GM11168 (cell line): ENCODE measurements at regions not wholly inside any gene's neighbourhood (a gene's known extent, or its start where the extent isn't known, plus 50 kb on each side); places are given as distances from the start of the nearest gene placed in this dataset.
"Not testable (repeated sequence)": the region's sequence is repeated elsewhere in the genome, so short reads cannot be mapped to it uniquely, and the experiment has no call there.

Experiments
- in situ Hi-C: fragments of 300-500 bp; cut with MboI; formaldehyde crosslinking; loops from one replicate; pipeline ENCODE4 v1.12.0; 2022; ENCODE audit warnings: low sequenced_read_pairs; ENCODE audit not compliant: unreplicated experiment

DNA sequence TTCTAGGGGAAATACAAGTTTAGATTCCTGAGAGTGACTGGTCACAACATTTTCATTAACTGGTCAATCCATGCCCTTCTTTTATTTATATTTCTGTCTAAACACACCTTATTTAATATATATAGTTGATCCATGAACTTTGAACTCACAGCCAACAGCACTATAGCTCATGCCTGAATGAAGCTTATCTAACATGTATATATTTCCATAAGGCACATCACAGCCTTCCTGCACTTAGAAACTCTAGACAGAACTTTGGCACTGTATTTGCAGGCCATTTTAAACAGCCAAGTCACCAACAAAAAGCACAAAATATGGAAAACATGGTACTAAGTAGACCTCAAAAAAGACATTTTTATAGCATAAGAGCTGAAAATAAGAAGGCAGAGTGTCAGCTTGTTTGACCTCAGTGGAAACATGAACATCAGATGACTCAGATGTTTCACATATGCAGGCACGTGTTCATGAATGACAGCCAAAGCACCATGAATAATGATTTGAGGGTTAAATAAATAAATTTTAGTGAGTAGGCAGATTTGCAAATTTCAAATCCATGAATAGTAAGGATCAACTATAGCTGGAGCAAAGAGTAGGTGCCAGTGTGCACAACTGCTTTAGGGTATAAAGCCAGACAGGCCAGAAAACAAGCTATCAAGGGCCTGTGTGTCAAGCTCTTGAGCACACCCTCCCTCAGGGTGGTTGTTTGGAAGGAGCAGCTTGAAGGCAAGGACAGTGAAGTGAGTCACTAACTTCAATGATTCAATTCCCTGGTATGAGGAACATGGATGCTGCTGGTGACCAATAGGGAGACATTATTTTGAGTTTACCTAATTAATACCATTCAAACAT lies 88.9 kb upstream of the NT5E start:
- in situ Hi-C loops, result no loop called here

DNA sequence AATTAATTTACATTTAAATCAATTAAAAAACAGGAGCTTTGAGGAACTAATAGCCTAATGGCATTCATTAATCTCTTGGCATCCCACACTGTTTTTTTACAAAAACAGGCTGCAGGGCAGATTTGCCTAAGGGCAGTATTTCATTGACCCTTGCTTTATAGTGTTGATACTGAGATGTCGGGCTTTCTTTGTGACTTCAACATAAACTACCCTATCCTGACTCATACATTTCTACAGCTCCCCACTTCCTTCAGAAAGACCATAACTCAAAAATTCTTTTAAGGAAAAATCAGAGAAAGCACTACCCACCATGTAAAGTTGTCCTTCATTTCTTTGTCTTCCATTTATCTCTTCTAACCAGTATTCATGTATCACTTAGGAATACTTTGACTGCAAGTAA lies 92.2 kb upstream of the NT5E start:
- in situ Hi-C loops, result no loop called here

DNA sequence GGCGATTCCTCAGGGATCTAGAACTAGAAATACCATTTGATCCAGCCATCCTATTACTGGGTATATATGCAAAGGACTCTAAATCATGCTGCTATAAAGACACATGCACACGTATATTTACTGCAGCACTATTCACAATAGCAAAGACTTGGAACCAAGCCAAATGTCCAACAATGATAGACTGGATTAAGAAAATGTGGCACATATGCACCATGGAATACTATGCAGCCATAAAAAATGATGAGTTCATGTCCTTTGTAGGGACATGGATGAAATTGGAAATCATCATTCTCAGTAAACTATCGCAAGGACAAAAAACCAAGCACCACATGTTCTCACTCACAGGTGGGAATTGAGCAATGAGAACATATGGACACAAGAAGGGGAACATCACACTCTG lies 93.1 kb upstream of the NT5E start:
- in situ Hi-C loops, result not testable (repeated sequence)

DNA sequence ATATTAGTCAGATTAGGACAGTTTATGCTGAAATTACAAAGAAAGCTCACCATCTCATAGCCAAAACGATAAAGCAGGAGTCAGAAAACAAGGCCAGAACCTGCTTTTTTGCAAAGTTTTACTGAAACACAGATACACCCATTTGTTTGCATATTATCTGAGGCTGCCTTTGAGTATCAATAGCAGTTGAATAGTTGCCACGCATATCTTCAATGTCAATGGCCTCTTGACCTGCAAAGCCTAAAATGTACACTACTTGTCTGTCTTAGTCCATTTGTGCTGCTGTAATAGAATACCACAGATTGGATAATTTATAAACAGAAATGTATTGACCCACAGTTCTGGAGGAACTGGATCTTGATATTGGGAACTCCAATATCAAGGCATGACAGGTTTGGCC lies 94.1 kb upstream of the NT5E start:
- in situ Hi-C loops, result no loop called here

DNA sequence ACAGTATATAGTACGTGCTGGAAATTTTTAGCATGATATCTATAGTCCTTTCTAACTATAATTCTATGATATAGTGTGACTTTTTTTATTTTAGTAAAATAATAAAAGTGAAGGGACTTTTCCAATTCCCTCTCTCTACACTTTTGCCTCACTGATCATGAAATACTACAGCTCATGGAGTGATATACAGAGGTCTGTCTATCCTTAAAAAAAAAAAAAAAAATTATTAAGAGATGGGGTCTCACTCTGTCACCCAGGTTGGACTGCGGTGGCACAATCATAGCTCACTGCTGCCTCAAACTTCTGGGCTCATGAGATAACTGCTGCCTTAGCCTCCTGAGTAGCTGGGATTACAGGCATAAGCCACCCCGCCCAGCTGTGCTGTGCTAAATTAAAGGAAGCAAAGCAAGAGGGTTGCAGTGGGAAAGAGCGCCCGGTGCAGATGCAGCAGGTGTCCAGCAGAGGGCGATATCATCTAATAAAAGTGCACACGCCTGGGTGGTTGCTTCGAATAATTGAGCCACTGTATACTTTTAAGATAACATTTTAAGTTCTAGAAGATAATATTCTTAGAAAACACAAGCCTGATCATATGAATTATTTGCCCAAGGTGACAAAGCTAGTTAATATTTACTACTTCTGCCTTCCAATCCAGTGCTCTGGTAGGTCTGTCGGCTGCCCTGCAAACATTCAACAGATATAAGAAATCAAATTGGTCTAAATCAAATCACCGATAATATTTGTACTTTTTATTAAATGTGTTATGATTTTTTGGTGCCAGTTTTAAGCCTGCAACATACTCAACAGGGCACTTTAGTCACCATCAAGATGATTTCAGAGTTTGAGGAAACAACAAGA lies 94.9 kb upstream of the NT5E start:
- in situ Hi-C loops, result loop anchor here (5.0 kb wide), 1 partner anchor 137 kb away; no protein-coding TSS in a partner anchor

DNA sequence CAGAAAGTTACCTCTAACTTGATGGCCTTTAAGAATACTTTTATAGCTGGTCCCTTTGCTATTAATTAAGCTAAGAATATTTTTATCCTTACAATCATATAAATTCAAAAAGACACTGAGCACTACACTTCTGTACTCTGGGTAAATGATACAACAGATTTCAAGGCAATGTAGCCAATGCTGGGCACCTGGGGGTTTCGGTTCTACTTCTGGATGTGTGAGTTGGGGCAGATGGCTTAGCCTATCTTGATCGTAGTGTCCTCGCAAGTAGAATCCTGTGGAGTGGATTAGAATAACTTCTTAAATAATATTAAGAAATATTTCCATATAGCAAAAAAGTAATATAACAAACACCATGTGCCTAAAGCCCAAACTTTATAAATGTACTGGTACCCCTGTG lies 96.9 kb upstream of the NT5E start:
- in situ Hi-C loops, result loop anchor here (5.0 kb wide), 1 partner anchor 139 kb away; no protein-coding TSS in a partner anchor

DNA sequence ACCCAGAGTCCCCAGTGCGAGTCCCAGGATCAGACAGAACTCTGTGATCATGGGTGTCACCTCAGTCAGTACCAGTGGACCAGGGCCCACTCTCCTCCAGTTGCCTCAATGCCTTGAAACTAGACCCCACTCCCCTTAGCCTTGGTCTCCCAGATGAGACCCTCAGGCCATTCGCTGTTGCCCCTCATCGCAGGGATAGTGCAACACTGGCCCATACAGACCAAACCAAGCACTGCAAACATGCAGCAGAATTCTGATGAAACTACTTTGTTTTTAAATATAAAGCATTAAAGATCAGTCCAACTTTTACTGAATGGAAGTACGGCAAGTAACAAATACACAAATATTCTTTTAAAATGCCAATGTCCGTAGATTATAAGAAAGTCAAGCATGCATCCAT lies 101.2 kb upstream of the NT5E start:
- in situ Hi-C loops, result no loop called here

DNA sequence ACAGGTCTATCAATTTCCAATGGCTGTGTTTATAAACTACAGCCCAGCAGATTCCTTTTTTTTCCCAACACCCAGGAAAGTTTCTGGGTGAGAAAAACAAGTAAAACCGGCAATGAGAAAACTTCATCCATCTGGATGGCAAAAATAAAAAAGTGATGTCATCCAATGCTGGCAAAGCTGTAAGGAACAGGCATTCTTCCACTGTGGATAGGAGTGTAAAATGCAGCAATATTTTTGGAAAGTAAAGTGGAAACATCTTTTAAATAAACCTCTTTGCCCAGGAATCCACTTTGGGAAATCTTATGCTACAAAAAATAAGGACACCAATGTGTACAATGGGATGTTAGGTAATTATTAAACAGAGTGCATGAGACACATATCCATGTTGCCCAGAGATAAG lies 102.1 kb upstream of the NT5E start:
- in situ Hi-C loops, result no loop called here

DNA sequence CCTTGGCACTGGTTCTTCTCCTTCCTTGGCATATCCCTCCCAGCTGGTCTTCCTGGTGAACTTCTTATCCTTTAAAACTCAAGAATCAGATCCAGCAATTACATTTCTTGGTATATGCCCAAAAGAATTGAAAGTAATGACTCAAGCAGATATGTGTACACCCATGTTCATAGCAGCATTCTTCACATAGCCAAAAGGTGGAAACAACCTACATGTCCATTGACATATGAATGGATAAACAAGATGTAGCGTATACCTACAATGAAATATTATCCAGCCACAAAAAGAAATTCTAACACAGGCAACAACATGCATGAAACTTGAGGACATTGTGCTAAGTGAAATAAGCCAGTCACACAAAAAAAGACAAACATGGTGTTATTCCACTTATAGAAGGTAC lies 103.7 kb upstream of the NT5E start:
- in situ Hi-C loops, result no loop called here

DNA sequence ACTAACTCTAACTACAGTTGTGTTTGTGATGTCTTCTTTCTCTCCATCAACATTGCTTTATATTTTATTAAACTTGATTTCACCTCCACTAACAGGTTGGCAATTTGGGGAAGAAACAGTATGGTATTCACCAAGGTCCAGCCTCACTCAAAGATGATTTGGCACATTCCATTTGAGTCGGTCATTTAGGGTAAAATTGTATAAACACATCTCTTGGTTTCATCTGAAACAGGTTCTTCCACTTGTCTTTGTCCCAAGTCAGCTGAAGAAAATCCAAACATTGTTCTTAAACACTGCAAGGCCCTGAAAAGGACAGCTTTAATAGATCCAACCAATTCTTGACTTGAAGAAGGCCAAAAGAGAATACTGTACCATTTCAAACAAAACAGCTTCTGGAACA lies 104.9 kb upstream of the NT5E start:
- in situ Hi-C loops, result no loop called here

DNA sequence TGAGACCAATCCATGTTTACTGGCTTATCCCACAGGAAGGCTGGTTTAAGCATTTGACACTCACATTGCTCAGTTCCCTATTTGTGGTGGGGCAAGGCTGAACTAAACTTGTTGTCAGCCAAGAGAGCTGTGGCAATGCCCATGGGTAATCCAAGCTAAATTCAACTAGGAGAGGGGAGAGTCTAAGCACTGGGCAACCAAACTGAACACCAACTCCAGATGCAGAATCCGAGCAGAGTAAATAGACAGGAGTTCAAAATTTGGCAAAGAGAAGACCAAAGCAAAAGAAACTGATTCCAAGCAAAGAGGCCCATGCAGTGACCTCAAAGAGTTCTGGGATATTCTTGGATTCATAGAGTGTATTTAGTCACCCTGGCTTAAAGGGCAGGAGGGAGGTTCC lies 106.5 kb upstream of the NT5E start:
- in situ Hi-C loops, result no loop called here

DNA sequence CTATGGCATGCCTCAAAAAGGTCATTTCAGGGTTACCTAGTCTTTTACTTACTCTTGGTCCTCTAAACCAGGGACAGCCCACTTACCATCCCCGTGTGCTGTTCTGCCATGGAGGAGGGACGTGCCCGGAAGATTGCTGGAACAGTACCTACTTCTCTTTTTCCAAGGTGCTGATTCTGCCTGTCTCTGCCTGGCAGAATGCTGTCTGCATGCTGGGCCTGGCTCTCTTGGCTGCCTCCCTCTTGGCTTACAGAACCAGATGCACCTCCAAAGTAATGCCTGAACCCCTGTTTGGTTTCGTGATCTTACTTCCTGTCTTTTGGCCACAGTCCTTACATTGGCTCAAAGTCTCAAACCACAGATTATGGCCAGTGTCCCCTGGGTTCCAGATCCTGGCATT lies 120.7 kb upstream of the NT5E start:
- in situ Hi-C loops, result no loop called here

DNA sequence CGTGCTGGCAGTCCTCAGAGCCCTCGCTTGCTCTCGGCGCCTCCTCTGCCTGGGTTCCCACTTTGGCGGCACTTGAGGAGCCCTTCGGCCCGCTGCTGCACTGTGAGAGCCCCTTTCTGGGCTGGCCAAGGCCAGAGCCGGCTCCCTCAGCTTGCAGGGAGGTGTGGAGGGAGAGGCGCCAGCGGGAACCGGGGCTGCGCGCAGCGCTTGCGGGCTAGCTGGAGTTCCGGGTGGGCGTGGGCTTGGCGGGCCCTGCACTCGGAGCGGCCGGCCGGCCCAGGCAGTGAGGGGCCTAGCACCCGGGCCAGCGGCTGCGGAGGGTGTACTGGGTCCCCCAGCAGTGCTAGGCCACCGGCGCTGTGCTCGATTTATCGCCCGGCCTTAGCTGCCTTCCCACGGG lies 124.1 kb upstream of the NT5E start:
- in situ Hi-C loops, result not testable (repeated sequence)

DNA sequence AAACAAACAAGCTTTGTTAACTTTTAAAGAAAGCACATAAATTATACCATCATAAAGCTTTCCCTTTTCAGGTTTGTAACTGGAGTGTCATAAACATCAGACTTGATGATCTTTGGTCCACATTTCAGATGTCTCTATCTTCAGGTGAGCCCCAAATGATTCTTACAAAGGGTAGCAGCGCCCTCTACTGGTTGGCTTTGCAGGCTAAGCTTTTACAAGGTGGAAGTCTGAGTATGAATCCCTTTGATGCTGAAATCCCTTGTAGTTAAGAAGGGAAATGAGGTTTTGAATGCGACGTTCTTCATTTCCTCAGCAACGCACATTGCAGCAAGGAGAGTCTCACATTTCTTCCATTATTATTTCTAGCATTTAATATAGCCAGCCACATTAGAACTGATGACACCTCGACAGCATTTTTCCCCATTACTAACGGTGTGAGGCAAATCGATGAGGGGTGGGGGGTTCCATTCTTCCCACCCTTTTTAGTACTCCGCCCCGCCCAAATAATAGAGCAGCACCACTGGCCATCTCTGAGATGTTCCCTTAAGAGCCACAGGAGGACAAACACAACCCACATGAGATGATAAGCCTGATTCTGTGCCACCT lies 126.3 kb upstream of the NT5E start:
- in situ Hi-C loops, result no loop called here

DNA sequence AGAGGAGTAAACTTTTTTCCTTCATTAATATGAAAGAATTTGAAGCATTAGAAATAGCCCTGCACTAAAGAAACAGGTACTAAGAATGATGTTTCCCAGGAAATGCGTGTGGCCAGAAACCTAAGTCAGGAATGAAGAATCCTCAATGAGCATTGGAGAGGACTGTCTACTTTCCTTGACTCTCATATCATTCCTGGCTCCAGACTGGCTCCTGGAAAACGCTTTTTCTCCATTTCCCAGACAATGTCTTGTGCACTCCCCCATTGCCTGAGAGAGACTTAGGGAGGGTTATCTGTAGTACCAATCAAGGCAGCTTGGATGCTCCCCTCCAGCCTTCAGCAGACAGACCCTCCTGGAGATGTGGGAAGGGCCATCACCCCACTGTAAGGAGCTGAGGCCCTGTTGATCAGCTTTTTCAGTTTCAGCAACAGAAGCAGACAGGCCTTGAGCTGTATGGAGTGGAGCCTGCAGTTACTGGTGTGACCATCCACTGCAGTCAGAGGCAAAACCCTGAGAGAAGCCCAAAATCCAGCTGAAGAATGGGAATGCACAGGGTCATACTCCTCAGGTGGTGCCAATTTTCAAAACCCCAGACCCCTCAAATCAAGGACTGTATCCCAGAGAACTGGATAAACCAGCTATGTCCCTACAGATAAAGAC lies 127.3 kb upstream of the NT5E start:
- in situ Hi-C loops, result no loop called here

DNA sequence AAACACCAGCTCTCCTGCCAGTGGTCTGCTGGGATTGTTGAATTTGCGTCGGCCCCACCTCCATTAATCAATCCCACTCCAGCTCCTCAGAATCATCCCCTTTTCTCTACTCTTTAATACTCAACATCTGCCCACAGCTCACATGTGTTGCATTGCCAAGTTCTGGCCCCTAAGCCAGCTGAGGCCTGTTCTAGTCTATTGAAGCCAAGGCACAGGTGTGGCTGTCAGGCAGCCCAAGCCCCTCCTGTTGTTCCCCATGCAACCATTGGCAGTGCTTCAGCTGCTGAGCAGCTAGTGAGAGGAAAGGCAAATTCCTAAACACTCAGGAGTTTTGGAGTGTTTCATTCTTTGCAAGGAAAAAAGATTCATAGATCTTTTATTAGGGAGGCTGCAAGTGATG lies 128.0 kb upstream of the NT5E start:
- in situ Hi-C loops, result no loop called here

DNA sequence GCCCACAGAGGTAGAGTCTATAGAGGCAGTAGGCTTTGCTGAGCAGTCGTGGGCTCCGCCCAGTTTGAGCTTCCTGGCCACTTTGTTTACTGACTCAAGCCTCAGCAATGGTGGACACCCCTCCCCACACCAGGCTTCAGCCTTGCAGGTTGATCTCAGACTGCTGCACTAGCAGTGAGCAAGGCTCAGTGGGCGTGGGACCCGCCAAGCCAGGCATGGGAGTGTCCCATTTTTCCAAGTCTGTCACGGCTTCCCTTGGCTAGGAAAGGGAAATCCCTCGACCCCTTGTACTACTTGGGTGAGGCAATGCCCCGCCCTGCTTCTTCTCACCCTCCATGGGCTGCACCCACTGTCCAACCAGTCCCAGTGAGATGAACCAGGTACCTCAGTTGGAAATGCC lies 135.3 kb upstream of the NT5E start:
- in situ Hi-C loops, result no loop called here

DNA sequence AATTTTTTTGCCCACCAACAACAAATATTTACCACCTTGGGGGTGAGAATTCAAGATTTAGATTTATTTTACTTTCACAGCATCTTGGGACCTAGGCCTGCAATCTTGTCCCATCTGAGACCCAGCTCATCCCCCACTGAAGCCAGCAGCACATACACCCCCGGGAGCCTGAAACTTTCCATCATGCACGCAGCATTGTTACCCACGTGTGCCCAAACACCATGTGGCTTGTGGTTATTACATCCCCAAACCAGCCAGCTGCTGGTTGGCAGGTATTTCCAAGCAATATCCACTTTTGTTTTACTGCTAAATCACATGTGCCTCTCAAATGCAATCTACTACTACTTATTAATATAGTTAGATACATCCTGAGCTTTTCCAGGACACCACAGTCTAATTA lies 149.3 kb upstream of the NT5E start:
- in situ Hi-C loops, result no loop called here

DNA sequence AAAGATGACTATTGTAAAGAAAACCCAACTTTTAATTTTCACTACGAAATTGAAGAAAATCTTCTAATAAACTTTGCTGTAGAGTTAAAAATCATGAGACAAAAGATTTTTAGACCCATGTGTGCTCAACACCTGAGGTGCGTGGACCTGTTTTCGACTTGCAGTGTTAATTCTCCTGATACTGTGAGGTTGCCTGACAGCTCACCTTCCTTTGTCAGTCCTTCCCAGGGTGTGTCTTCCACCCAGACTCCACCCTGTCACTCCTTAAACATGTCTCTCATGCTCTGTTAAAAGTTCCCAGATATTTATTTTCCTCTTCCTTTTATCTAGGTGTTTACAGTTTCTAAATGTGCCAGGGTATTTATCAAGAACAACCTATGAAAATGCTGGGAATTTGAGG lies 151.3 kb upstream of the NT5E start:
- in situ Hi-C loops, result no loop called here

DNA sequence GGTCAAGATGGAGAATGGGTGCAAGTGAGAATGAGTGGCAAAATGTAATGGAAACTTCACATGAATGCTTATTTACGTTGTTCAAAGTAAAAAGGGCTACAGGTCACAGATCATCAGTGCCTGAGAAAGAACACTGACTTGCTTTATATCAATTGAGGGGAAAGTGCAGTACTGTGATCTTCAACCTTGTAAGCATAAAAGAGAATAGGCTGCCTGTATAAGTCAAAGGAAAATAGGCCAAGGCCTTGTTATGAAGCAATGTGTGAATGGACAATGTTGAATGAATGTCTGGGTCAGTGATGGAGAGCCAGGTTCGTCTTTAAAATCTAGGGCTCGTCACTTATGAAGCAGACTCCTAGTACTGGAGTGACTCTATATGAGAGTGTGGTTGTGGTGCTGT lies 158.6 kb upstream of the NT5E start:
- in situ Hi-C loops, result no loop called here

DNA sequence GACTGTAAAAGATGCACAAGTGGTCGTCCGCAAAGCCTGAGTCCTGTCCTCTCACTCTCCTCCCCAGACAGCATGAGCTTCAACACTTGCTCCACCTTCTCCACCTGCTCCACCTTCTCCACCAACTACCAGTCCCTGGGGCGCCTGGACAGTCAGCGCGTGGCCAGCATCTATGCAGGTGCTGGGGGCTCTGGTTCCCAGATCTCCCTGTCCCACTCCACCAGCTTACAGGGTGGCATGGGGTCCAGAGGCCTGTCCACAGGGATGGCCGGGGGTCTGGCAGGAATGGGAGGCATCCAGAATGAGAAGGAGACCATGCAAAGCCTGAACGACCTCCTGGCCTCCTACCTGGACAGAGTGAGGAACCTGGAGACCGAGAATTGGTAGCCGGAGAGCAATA lies 162.2 kb upstream of the NT5E start:
- in situ Hi-C loops, result no loop called here
